Left renal pelvis (tissue), 4 donors: ENCODE measurements at regions not wholly inside any gene's neighbourhood (a gene's known extent, or its start where the extent isn't known, plus 50 kb on each side); places are given as distances from the start of the nearest gene placed in this dataset.
"Not testable (repeated sequence)": the region's sequence is repeated elsewhere in the genome, so short reads cannot be mapped to it uniquely, and the experiment has no call there.

Source experiments
- DNase-seq, 4 donors: peaks; one replicate each; pipeline ENCODE4 v3.0.0-alpha.2; 2013; ENCODE audit warnings: low read depth in 4 of 4, low spot score in 3 of 4

DNA sequence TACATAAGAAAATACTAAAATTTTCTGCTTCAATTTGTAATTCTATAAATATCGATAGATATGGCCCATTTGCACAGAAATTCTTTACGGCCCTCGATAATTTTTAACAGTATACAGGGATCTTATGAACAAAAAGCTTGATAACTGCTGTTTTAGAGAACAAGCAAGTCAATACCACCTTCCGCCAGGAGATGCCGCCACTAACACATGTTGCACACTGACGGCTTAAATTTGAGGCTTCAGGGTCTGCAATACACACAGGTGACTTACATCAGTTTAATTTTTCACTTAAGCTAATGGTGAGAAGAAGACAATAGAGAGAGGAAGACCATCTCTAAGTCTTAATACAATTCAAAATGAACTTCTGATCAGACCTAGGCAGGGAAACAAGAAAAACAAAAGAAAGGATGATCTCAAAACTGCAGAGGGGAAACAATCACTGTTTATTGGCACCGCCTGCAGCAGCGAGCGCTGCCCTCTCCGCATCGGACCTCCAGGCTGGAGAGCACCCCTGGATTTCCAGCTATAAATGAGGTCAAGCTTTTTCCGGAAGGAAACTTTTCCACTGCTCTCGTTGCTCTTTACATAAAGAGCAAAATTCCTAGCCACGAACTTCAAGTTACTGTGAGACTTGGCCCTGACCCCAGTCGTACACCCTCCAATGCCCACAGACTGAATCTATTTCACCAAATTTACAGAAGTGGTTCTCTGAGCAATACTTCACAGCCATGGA lies 53.9 kb downstream of the OTOR start:
- DNase-seq, result peak in 3 of 4 donors; percentile 24 to 35 (median 26)

DNA sequence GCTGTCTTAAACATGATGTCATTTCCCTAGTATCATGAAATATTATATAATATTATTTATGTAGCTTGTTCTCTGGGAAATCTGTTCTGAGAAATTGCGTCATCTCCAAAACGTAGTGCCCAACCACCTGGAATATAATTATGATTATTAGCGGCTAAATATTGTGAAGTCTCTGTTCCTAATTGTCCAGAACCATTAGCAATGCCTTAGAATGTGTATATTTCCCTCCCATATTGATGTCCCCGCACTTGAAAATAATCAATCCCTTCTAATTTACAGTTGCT lies 54.4 kb downstream of the OTOR start:
- DNase-seq, result no peak

DNA sequence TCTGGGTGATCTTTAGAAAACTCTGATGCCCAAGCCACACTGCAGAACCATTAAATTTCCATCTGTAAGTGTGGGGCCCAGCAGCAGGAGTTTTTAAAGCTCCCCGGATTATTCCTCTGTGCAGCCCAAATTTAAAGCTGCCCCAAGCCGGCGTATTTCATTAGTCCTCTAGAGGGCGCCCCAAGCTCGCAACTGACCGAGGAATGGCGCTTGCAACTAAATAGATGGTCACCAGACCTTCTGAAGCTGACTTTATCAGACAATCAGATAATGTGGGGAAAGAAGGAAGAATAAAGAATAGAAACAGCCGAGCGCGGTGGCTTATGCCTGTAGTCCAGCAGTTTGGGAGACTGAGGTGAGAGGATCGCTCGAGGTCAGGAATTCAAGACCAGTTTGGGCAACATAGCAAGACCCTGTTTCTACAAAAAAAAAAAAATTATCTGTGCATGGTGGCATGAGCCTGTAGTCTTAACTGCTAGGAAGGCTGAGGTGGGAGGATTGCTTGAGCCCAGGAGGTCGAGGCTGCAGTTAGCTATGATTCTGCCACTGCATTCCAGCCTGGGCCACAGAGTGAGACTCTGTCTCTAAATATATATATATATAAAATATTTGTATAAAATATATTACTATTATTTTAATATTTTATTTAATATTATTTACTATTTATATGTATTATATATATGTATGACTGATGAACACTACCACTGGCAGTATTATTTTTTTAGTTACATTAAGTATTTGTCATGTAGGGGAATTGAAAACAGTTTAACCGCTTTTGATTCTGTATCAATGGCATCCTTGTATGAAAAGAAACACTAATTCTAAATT lies 56.0 kb downstream of the OTOR start:
- DNase-seq, result peak in 3 of 4 donors; percentile 16 to 31 (median 29)

DNA sequence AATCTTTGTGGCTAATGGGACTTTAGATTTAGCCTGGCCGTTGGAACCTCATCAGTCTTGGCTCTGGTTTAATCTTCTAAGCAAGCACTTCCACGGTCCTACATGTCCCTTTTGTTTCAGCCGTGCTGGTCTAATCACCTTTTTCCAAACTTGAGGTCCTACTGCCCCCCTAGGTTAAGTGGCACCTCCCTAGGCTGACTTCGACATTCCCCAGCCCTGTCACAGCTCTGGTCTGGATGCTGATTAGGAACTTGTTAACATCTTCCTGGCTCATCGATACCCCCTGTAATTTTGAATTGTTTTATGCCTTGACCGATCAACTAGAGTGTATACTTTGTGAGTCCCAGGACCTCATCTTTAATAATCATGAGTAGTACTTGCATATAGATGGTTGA lies 56.6 kb downstream of the OTOR start:
- no peak for DNase-seq

DNA sequence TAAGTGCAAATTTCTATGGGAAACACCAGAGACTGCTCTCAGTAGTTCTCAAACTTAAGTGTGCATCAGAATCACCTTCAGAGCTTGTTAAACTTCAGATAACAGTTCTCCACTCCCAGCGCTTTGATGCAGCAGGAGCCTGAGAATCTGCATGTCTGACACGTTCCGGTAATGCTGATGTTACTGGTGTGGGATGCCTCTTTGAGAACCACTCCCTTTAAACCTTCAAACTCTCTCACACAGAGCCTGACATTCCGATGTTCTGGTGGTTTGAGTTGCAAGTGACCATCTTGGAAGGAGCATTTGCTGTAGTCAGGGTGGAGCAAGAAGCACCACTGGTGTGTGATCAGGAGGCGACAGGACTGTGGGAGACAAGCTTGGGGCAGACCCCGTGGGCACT lies 57.9 kb downstream of the OTOR start:
- no peak for DNase-seq

DNA sequence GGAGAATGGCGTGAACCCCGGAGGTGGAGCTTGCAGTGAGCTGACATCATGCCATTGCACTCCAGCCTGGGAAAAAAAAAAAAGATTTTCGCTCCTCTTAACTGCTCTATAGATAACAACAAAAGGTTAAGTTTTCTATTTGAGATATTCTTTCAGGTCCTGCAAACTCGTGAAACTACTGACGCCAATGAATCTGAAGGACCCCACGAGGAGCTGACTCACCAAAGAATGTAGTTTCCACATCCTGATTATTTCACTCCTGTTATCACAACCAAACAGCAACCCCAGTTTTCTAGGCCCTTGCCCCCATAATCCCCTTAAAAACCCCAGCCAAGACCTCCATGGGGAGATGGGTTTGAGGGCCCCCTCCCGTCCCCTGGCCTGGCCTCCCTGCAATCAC lies 58.7 kb downstream of the OTOR start:
- DNase-seq, result no peak

DNA sequence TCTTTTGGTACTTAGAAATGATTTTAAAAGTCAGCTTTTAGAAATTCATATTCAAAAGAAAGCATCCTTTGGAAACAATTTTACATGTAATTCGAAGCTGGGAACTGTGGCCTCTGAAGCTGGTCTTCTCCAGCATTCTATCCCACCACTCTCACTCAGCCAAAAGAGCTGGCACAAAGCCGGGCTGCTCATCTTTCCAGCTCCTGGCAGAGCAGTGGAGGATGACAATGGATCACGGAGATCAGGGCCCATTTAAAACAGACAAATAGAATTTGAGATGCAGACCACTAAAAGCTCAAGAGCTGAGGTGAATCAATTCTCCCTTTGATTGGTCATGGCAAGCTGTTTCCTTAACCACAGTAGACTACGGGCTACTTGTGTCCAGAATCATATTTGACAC lies 60.6 kb downstream of the OTOR start:
- no peak for DNase-seq

DNA sequence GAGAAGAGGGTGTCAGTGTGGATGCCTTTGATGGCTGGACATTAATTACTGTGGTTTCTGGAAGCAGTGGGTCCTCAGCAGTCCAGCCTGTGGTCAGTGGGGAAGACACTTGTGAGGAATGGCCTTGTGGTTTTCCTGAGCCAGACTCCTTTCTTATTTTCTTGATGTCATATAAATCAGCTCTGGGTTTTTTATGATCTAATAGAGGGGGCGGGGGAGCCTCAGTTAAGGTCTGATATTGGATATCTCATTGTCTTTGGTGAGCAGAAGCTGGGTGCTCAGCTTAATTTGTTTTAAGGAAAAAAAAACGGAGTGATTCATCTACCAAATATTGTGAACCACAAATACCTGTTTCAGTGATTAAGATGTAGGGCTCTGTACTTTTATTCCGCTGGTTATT lies 62.1 kb downstream of the OTOR start:
- no peak for DNase-seq

DNA sequence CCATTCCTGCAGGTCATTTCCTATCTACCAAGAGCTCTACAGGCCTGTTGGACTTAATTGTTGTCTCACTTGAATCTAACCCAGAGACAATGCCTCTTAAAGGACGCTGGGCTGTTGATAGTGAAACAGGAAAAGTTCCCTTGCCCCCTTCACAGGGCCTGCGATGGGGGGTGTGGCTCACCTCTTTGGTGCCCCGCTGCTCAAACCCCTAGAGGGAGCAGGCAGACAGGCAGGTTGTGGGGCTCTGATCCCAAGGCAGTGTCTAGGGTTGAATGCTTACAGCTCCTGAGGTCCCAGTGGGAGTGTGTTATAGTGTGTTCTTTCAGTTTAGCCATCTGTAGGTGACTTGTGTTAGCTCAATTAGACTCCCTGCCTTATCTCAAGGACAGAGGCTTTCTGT lies 68.0 kb downstream of the OTOR start:
- no peak for DNase-seq

DNA sequence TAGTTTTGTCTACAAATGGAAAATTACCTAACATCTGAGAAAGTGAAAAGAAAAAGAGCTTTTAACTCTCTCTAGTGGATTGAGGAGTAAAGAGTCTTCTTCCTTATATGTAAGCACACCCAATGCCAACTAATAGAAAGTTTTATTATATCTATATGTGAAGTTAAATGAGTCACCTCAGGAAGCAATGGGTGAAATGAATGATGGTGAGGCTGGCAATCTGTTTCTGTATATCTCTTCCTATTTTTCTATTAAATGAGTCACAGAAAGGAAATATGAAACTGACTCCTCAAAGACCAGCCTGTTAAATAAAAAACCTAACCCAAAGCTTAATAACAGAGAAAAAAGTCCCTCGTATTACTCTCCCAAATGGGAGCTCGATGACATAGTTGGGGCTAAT lies 71.3 kb downstream of the OTOR start:
- DNase-seq, result no peak

DNA sequence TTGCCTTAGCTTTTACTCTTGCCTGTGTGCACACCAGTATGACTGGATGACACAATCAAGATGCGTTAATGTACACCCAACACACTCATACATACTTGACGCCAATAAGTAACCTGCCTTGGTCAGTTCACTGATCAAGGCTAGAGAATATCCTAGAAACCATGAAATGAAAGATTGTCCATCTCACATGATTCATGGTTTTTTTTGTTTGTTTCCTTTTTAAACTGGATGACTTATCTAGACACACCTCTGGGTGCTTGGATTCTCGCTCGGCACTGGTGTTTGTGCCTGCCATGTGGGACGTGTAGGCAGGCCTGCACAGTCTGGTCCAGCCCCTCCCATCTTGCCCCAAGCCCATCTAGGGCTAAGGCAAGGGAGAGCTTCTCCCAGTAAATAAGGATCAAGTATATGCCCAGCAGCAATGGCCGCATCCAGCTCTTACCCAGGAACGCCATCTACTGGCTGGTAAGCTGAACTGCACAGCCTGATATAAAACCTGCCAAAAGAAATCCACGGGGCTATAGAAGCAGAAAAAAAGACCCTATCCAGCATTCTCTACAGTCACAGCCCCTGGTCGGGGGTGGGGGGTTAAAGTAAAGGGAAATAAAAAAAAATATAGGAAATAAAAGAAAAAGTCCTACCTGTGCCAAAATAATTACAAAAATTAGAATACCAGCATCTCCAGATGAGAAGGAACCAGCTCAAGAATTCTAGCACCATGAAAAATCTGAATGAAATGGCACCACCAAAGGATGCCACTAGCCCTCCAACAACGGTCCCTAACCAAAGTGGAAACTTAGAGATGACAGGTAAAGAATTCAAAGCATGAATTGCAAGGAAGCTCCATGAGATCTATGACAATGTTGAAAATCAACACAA lies 73.3 kb downstream of the OTOR start:
- DNase-seq, result no peak

DNA sequence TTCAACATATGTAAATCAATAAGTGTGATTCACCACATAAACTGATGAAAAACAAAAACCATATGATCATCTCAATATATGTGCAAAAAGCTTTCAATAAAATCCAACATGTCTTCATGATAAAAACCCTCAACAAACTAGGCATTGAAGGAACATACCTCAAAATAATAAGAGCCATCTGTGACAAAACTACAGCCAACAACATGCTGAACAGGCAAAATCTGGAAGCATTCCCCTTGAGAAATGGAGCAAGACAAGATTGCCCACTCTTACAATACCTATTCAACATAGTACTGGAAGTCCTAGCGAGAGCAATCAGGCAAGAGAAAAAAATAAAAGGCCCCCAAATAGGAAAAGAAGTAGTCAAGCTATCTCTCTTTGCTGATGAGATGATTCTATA lies 76.5 kb downstream of the OTOR start:
- DNase-seq, result no peak

DNA sequence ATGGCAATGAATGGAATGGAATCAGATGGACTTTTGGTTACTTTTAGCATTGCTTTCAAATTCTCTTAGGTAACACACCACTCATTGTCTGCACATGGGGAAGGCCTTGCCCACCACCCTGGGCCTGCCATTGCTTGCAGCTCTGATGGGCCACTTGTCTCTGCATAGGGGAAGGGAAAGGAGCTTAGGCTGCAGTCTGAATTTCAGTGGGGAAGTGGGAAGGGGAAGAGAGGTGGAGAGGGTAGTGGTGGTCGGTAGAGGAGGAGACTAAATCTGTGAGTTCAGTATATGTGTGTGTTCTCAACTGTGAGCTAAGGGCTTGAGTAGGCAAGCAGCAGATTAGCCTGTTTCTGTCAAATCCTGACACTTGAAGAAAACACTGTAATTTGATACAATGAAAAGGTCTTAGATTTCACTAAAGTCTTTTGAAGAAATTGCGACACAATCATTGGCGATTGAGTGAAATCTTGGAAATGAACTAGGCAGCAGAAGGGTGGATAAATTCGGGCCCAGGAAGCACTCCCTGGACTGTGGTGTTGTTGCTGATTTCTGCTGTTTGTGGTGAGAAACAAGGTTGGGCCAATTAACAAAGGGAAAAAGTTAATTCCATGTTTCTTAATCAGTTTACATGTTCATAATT lies 80.6 kb downstream of the OTOR start:
- DNase-seq, result no peak

DNA sequence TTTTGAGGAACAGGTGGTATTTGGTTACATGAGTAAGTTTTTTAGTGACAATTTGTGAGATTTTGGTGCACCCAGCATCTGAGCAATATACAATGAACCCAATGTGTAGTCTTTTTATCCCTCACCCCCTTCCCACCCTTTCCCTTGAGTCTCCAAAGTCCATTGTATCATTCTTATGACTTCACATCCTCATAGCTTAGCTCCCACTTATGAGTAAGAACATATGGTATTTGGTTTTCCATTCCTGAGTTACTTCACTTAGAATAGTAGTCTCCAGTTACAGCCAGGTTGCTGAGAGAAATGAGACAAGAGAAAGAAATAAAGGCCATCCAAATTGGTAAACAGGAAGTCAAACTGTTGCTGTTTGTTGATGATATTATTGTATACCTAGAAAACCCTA lies 87.5 kb downstream of the OTOR start:
- DNase-seq, result not testable (repeated sequence)

DNA sequence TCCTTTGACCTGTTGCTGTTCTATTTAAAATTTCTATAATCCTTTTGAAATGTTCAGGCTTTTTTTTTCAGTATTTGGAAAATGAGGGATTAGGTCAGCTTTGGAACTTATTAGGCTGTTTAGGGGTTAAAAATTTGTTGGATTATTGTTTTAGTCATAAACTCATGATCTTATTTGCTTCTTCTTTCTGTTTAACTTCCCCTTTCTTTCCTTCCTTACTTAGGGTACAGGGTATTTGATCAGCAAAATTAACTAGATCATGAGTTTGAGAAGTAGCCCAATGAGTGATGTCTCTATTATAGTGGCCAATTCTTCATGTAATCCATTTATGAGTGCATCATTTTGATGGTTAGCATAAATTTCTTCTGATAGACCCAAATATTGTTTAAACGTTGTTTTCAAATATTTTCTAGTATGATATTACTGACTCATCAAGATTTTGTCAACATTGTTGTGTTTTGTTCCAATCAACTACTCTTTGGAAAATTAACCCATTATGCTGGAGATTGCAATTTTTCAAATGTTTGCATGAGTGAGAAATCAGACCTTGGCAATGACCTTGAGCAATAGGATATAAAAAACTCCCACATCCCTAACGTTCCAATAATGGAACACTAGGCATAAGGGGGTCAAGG lies 94.4 kb downstream of the OTOR start:
- DNase-seq, result no peak

DNA sequence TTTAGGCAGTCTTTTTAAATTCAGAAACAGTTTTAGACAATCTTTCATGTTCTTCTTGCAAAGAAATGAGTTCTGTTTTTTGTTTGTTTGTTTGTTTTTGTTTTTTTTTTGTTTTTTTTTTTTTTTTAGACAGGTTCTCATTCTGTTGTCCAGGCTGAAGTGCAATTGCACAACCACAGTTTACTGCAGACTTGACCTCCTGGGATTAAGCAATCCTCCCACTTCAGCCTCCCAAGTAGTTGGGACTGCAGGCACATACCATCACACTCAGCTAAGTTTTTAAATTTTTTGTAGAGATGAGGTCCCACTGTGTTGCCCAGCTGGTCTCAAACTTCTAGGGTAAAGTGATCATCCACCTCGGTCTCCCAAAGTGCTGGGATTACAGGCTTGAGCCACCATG lies 96.2 kb downstream of the OTOR start:
- no peak for DNase-seq

DNA sequence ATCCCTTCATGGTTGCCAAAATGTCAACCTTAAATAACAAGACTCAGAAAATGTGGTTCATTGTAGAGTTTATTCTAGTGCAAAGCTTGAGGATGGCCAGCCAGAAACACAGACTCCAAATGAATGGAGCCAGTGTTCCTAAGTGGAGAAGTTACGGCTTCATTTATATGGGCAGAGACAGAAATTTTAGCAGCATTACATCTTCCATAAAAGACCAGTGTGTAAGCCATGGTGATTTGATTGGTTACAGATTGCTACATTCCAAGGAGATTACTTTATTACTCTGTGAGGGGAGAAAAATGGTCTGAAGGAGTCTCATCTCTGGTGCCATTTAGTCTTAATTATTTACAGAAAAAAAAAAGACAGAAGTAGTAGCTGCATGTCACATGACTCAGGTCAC lies 97.8 kb downstream of the OTOR start:
- no peak for DNase-seq

DNA sequence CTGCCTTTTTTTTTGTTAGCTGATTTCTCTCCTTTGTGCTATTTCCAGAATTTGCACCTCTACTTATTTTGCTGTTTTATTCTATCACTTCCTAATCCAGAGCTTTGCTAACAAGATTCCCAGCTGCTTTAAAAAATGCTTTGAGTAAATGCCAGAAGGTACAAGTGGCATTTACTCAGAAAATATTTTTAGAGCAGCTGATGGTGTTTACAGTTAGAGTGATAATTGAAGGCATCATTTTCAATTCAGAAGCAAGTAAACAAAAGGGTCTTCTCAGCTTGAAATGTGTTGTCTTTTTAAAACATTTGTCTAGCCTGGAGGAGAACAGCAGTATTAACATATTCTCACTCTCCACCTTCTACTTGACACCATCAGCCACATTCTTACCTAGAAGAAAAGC lies 99.9 kb downstream of the OTOR start:
- DNase-seq, result no peak

DNA sequence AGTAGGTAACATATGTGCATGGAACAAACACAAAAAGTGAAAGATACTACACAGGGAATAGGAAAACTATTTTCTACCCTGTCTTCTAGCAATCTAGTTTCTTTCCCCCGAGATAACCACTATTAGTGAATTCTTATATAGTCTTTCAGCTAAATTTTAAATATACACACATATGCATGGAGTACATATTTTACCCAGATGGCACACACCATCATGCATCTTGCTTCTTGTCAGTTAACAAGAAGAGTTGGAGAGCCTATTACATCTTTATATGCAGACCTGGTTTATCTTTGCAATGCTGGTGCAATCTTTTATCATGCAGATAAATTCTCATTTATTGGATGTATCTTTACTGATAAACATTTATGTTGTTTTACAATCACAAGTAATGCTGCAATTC lies 100.4 kb downstream of the OTOR start:
- no peak for DNase-seq

DNA sequence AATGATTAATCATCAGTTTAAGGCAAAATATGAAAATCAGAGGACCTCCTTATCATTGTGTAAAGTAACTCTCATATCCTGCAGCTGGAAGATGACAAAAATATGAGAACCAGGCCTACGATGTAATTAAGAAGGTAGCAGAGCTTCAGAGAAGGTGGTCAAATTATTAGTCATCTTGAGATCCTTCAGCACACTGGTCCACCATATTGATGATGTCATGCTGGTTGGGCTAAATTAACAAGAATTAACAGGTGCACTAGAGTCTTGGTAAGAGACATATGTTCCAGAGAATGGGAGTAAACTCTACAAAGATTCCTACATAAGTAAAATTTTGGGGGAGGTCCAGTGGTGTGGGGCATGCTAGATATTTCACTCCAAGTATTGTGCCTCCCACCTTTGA lies 112.8 kb downstream of the OTOR start:
- no peak for DNase-seq

DNA sequence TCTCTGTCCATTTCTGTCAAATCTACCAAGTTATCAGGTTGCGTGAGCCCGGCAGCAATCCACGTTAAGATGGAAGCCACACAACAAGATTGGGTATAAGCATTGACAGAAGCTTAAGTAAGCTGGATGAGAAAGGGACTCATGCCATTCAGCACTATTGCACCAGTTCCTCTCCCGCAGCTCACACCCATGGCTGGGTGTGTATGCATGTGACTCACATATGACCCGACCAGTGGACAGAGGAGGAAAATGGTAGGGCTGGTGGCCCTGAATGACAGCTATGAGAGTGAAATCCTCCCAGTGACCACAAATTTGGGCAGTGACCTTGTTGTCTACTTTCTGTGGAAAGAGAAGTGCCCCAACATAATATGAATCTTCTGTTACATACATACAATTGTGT lies 113.5 kb downstream of the OTOR start:
- no peak for DNase-seq
